WTC11 (cell line): ENCODE measurements at regions not wholly inside any gene's neighbourhood (a gene's known extent, or its start where the extent isn't known, plus 50 kb on each side); places are given as distances from the start of the nearest gene placed in this dataset.
A peak's percentile ranks its signal among the peaks of the same experiment; 100 is the strongest.

Experiments
- ATAC-seq: fragments of 200-7000 bp; cut with Tn5 transposase; 2 replicates; pipeline ENCODE4 v1.10.0; 2021; ENCODE audit warnings: mild to moderate bottlenecking, moderate library complexity
- CTCF ChIA-PET: fragments of 300-600 bp; sonication (Branson Sonifier 250); formaldehyde crosslinking; loops from one replicate; lab custom pipeline; 2021; ENCODE audit warnings: antibody characterized with exemption; lab: Charles Lee
- POLR2A ChIA-PET: fragments of 350-600 bp; sonication (Branson Sonifier 250); formaldehyde crosslinking; loops from one replicate; lab custom pipeline; 2021; ENCODE audit warnings: antibody characterized with exemption; lab: Charles Lee
- DNase-seq: peaks from one replicate; pipeline ENCODE4 v3.0.0; 2021; ENCODE audit warnings: low spot score
- H3K27ac Mint-ChIP-seq: 2 replicates; pipeline ENCODE4 v1.8.0; 2021; ENCODE audit warnings: mixed read lengths
- H3K27me3 Mint-ChIP-seq: 2 replicates; pipeline ENCODE4 v1.8.0; 2021; ENCODE audit warnings: low read depth, mild to moderate bottlenecking, moderate library complexity, mixed read lengths
- H3K36me3 Mint-ChIP-seq: 2 replicates; pipeline ENCODE4 v1.8.0; 2021; ENCODE audit warnings: mixed read lengths
- H3K4me1 Mint-ChIP-seq: 2 replicates; pipeline ENCODE4 v1.8.0; 2022; ENCODE audit warnings: mixed read lengths
- H3K4me3 Mint-ChIP-seq: 2 replicates; pipeline ENCODE4 v1.8.0; 2021; ENCODE audit warnings: mild to moderate bottlenecking, moderate library complexity, mixed read lengths
- H3K9me3 Mint-ChIP-seq: 2 replicates; pipeline ENCODE4 v1.8.0; 2021; ENCODE audit warnings: mixed read lengths
- CBFB ChIP-seq: sonication (generic); formaldehyde crosslinking; IDR thresholded peaks from 2 replicates; pipeline ENCODE4 v1.8.1; 2022; ENCODE audit warnings: mild to moderate bottlenecking, low read depth, missing genetic modification reagents
- FOXJ3 ChIP-seq: sonication (generic); formaldehyde crosslinking; IDR thresholded peaks from 2 replicates; pipeline ENCODE4 v1.9.0; 2021; ENCODE audit warnings: missing genetic modification reagents, mild to moderate bottlenecking, borderline replicate concordance
- FOXP1 ChIP-seq: sonication (generic); formaldehyde crosslinking; IDR thresholded peaks from 2 replicates; pipeline ENCODE4 v1.8.0; 2022; ENCODE audit warnings: missing genetic modification reagents, mild to moderate bottlenecking, moderate library complexity, borderline replicate concordance
- NFYB ChIP-seq: sonication (generic); formaldehyde crosslinking; conservative IDR thresholded peaks from 2 replicates; pipeline ENCODE4 v1.8.0; 2022; ENCODE audit warnings: low read depth, missing genetic modification reagents
- NR3C1 ChIP-seq: sonication (generic); formaldehyde crosslinking; conservative IDR thresholded peaks from 2 replicates; pipeline ENCODE4 v1.8.1; 2023; ENCODE audit warnings: low read depth, mild to moderate bottlenecking, missing genetic modification reagents
- TEAD4 ChIP-seq: sonication (generic); formaldehyde crosslinking; IDR thresholded peaks from 2 replicates; pipeline ENCODE4 v1.8.0; 2022; ENCODE audit warnings: mild to moderate bottlenecking, missing genetic modification reagents
- TP53 ChIP-seq: sonication (generic); formaldehyde crosslinking; IDR thresholded peaks from 2 replicates; pipeline ENCODE4 v1.8.1; 2023; ENCODE audit warnings: mild to moderate bottlenecking, missing genetic modification reagents
- ZNF219 ChIP-seq: sonication (generic); formaldehyde crosslinking; IDR thresholded peaks from 2 replicates; pipeline ENCODE4 v1.8.0; 2023; ENCODE audit warnings: missing genetic modification reagents, mild to moderate bottlenecking, borderline replicate concordance
- ZNF232 ChIP-seq: sonication (generic); formaldehyde crosslinking; IDR thresholded peaks from 2 replicates; pipeline ENCODE4 v1.8.0; 2022; ENCODE audit warnings: mild to moderate bottlenecking, missing genetic modification reagents
- TF ChIP-seq, protein P1 (sequence below): sonication (generic); formaldehyde crosslinking; IDR thresholded peaks from 2 replicates; pipeline ENCODE4 v1.8.0; 2023; ENCODE audit warnings: missing genetic modification reagents
- TF ChIP-seq, protein P2 (sequence below): sonication (generic); formaldehyde crosslinking; IDR thresholded peaks from 2 replicates; pipeline ENCODE4 v1.8.1; 2023; ENCODE audit warnings: mild to moderate bottlenecking, moderate library complexity, missing genetic modification reagents
- TF ChIP-seq, protein P3 (sequence below): fragments of 250-450 bp; sonication (Bioruptor Pico); IDR thresholded peaks from 2 replicates; pipeline ENCODE4 v1.9.0; 2021; ENCODE audit warnings: mild to moderate bottlenecking
- TF ChIP-seq, protein P4 (sequence below): fragments of 250-450 bp; sonication (Bioruptor Pico); IDR thresholded peaks from 2 replicates; pipeline ENCODE4 v1.9.0; 2021; ENCODE audit warnings: mild to moderate bottlenecking
- TF ChIP-seq, protein P5 (sequence below): sonication (generic); formaldehyde crosslinking; IDR thresholded peaks from 2 replicates; pipeline ENCODE4 v1.8.1; 2023; ENCODE audit warnings: mild to moderate bottlenecking, missing genetic modification reagents, moderate library complexity

DNA sequence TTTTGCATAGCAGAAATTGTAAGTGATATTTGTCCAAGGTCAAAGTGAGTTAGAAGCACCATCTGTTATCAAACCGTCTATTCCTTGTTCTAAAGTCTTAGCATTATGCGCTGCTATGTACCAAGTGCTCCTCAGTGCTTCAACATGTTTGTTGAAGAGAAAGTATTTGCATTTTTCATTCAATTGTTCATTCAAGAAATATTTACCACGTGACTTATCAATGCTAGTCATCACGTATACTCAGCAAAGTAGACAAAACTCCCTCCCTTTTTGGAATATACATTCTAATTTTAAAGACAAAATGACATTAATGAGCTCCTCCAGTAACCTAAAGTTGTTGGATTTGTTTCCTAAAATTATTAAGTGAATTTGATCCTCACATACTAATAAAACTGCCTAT, 388.0 kb upstream of the CDH8 start:
- Mint-ChIP-seq H3K4me3 (no peak overlapping the region), H3K4me1 (peaks cover 3% of the 10 kb centered on the region; the same call in 1 of the 2 replicates), H3K36me3 (no peaks in the 10 kb centered on the region), H3K9me3 (peaks cover 7% of the 10 kb centered on the region; the same call in 1 of the 2 replicates), H3K27ac (no peak overlapping the region), H3K27me3 (no peaks in the 10 kb centered on the region)
- no peak for TF ChIP-seq FOXJ3 (CRISPR knock-in tag)
- TF ChIP-seq ZNF232 (CRISPR knock-in tag) = no peak
- TF ChIP-seq, protein P1, sequence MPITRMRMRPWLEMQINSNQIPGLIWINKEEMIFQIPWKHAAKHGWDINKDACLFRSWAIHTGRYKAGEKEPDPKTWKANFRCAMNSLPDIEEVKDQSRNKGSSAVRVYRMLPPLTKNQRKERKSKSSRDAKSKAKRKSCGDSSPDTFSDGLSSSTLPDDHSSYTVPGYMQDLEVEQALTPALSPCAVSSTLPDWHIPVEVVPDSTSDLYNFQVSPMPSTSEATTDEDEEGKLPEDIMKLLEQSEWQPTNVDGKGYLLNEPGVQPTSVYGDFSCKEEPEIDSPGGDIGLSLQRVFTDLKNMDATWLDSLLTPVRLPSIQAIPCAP (CRISPR knock-in tag) = no peak
- TF ChIP-seq CBFB (CRISPR knock-in tag) = no peak
- TF ChIP-seq, protein P2, sequence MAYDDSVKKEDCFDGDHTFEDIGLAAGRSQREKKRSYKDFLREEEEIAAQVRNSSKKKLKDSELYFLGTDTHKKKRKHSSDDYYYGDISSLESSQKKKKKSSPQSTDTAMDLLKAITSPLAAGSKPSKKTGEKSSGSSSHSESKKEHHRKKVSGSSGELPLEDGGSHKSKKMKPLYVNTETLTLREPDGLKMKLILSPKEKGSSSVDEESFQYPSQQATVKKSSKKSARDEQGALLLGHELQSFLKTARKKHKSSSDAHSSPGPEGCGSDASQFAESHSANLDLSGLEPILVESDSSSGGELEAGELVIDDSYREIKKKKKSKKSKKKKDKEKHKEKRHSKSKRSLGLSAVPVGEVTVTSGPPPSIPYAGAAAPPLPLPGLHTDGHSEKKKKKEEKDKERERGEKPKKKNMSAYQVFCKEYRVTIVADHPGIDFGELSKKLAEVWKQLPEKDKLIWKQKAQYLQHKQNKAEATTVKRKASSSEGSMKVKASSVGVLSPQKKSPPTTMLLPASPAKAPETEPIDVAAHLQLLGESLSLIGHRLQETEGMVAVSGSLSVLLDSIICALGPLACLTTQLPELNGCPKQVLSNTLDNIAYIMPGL = no peak
- TF ChIP-seq, protein P3, sequence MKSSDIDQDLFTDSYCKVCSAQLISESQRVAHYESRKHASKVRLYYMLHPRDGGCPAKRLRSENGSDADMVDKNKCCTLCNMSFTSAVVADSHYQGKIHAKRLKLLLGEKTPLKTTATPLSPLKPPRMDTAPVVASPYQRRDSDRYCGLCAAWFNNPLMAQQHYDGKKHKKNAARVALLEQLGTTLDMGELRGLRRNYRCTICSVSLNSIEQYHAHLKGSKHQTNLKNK (CRISPR knock-in tag) = no peak
- TF ChIP-seq, protein P4, sequence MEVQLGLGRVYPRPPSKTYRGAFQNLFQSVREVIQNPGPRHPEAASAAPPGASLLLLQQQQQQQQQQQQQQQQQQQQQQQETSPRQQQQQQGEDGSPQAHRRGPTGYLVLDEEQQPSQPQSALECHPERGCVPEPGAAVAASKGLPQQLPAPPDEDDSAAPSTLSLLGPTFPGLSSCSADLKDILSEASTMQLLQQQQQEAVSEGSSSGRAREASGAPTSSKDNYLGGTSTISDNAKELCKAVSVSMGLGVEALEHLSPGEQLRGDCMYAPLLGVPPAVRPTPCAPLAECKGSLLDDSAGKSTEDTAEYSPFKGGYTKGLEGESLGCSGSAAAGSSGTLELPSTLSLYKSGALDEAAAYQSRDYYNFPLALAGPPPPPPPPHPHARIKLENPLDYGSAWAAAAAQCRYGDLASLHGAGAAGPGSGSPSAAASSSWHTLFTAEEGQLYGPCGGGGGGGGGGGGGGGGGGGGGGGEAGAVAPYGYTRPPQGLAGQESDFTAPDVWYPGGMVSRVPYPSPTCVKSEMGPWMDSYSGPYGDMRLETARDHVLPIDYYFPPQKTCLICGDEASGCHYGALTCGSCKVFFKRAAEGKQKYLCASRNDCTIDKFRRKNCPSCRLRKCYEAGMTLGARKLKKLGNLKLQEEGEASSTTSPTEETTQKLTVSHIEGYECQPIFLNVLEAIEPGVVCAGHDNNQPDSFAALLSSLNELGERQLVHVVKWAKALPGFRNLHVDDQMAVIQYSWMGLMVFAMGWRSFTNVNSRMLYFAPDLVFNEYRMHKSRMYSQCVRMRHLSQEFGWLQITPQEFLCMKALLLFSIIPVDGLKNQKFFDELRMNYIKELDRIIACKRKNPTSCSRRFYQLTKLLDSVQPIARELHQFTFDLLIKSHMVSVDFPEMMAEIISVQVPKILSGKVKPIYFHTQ (CRISPR knock-in tag) = no peak
- TF ChIP-seq, protein P5, sequence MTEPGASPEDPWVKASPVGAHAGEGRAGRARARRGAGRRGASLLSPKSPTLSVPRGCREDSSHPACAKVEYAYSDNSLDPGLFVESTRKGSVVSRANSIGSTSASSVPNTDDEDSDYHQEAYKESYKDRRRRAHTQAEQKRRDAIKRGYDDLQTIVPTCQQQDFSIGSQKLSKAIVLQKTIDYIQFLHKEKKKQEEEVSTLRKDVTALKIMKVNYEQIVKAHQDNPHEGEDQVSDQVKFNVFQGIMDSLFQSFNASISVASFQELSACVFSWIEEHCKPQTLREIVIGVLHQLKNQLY (CRISPR knock-in tag) = no peak
- TF ChIP-seq ZNF219 (CRISPR knock-in tag) = no peak
- TF ChIP-seq TEAD4 = no peak
- TF ChIP-seq NFYB (CRISPR knock-in tag) = no peak
- ATAC-seq = no peak
- POLR2A ChIA-PET = no interaction called here
- CTCF ChIA-PET = no interaction called here
- no peak for DNase-seq

DNA sequence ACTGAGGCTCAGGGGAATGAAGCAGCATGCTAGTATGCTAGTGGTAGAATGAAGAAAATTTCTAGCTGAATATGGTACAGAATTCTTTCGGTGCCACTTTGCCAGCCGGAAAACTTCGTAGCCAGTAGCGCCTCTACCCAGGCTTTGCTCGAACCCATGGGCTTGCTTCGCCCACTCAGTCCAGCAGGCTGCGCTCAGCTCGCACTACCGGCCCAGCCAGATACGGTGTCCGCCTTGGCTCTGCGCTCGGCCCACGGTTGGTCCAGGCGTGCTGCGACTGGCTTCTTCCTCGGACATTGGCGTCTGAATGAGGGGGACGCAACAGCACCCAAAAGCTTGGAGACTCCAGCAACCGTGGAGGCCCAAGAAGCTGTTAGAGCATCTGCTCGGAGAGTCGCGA, 372.5 kb upstream of the CDH8 start:
- Mint-ChIP-seq H3K4me3 (no peak overlapping the region), H3K27me3 (peaks cover 9% of the 10 kb centered on the region; the same call in 1 of the 2 replicates), H3K27ac (no peak overlapping the region), H3K36me3 (no peaks in the 10 kb centered on the region), H3K4me1 (peaks cover 20% of the 10 kb centered on the region), H3K9me3 (no peaks in the 10 kb centered on the region)
- DNase-seq = peak; percentile 77
- peak; percentile 97 for ATAC-seq
- ChIA-PET CTCF (interaction anchor here (0.6 to 3.2 kb wide), 7 partner anchors 134 to 881 kb away, joined by 3 to 24 read pairs (median 5); no protein-coding TSS in a partner anchor), POLR2A (interaction anchor here (0.7 kb wide), 1 partner anchor 59 kb away, joined by 12 read pairs; no protein-coding TSS in a partner anchor)
- TF ChIP-seq NR3C1 (CRISPR knock-in tag) (no peak), TP53 (CRISPR knock-in tag) (no peak), FOXP1 (CRISPR knock-in tag) (0 out of 2 replicates have a peak, but pooled peaks have one; percentile 26)
- TF ChIP-seq, protein P2 = 0 out of 2 replicates have a peak, but pooled peaks have one; percentile 31
- TF ChIP-seq, all 79 proteins: peak for 2
